OCI-LY1 (cell line): ENCODE measurements at regions not wholly inside any gene's neighbourhood (a gene's known extent, or its start where the extent isn't known, plus 50 kb on each side); places are given as distances from the start of the nearest gene placed in this dataset.

ENCODE experiments used
- H2AFZ ChIP-seq: fragments of 200-600 bp; sonication (generic), shearing (Covaris generic); 2 replicates; pipeline ENCODE4 v1.6.0; 2014; ENCODE audit warnings: antibody characterized with exemption, mild to moderate bottlenecking, low read length
- H3F3A ChIP-seq: fragments of 200-600 bp; sonication (generic), shearing (Covaris generic); 2 replicates; pipeline ENCODE4 v1.6.0; 2014; ENCODE audit warnings: mild to moderate bottlenecking, antibody characterized with exemption, low read length, moderate library complexity; ENCODE audit not compliant: insufficient read depth
- H3K27ac ChIP-seq: fragments of 200-600 bp; sonication (generic); 2 replicates; pipeline ENCODE4 v1.5.1; 2014; ENCODE audit warnings: low read length, mixed run types, mild to moderate bottlenecking, low read depth; ENCODE audit not compliant: poor library complexity, severe bottlenecking
- H3K27me3 ChIP-seq: fragments of 200-600 bp; sonication (generic); 2 replicates; pipeline ENCODE4 v1.6.0; 2014; ENCODE audit warnings: antibody characterized with exemption, mild to moderate bottlenecking, low read length, moderate library complexity; ENCODE audit not compliant: insufficient read depth
- H3K36me3 ChIP-seq: fragments of 200-600 bp; sonication (generic); 2 replicates; pipeline ENCODE4 v1.6.1; 2014; ENCODE audit warnings: mild to moderate bottlenecking, antibody characterized with exemption, low read length, moderate library complexity, mixed read lengths; ENCODE audit not compliant: insufficient read depth
- H3K4me1 ChIP-seq: fragments of 200-600 bp; sonication (generic); 2 replicates; pipeline ENCODE4 v1.5.1; 2014; ENCODE audit warnings: mild to moderate bottlenecking, low read length, moderate library complexity; ENCODE audit not compliant: insufficient read depth, severe bottlenecking
- H3K4me2 ChIP-seq: fragments of 200-600 bp; sonication (generic), shearing (Covaris generic); 2 replicates; pipeline ENCODE4 v1.6.1; 2014; ENCODE audit warnings: low read length
- H3K4me3 ChIP-seq: fragments of 200-600 bp; sonication (generic); 2 replicates; pipeline ENCODE4 v1.5.1; 2014; ENCODE audit warnings: low read length, low read depth, mild to moderate bottlenecking, mixed read lengths; ENCODE audit not compliant: poor library complexity, severe bottlenecking
- H3K79me2 ChIP-seq: fragments of 200-600 bp; shearing (Covaris generic); 2 replicates; pipeline ENCODE4 v1.6.1; 2016; ENCODE audit warnings: mixed run types, low read length, mixed read lengths; ENCODE audit not compliant: insufficient read depth
- H3K9ac ChIP-seq: fragments of 200-600 bp; sonication (generic), shearing (Covaris generic); 2 replicates; pipeline ENCODE4 v1.6.1; 2014; ENCODE audit warnings: mild to moderate bottlenecking, low read length, mixed read lengths
- H3K9me2 ChIP-seq: fragments of 200-600 bp; sonication (generic), shearing (Covaris generic); 2 replicates; pipeline ENCODE4 v1.6.1; 2014; ENCODE audit warnings: low read depth, mild to moderate bottlenecking, low read length, mixed read lengths
- H3K9me3 ChIP-seq: fragments of 200-600 bp; shearing (Covaris generic); 2 replicates; pipeline ENCODE4 v1.6.1; 2014; ENCODE audit warnings: low read length, mixed read lengths
- H4K20me1 ChIP-seq: fragments of 200-600 bp; sonication (generic), shearing (Covaris generic); 2 replicates; pipeline ENCODE4 v1.6.0; 2016; ENCODE audit warnings: mild to moderate bottlenecking, low read length; ENCODE audit not compliant: insufficient read depth
- EZH2 ChIP-seq: fragments of 200-600 bp; sonication (generic), shearing (Covaris generic); IDR thresholded peaks from 2 replicates; pipeline ENCODE4 v1.8.0; 2017; ENCODE audit warnings: borderline replicate concordance, mixed run types, mild to moderate bottlenecking, antibody characterized with exemption, low read length, moderate library complexity, mixed read lengths
- TF ChIP-seq, protein P1 (sequence below): fragments of 200-600 bp; sonication (generic), shearing (Covaris generic); IDR thresholded peaks from 2 replicates; pipeline ENCODE4 v1.5.1; 2017; ENCODE audit warnings: mild to moderate bottlenecking, antibody characterized with exemption, low read length, moderate library complexity, mixed read lengths

DNA sequence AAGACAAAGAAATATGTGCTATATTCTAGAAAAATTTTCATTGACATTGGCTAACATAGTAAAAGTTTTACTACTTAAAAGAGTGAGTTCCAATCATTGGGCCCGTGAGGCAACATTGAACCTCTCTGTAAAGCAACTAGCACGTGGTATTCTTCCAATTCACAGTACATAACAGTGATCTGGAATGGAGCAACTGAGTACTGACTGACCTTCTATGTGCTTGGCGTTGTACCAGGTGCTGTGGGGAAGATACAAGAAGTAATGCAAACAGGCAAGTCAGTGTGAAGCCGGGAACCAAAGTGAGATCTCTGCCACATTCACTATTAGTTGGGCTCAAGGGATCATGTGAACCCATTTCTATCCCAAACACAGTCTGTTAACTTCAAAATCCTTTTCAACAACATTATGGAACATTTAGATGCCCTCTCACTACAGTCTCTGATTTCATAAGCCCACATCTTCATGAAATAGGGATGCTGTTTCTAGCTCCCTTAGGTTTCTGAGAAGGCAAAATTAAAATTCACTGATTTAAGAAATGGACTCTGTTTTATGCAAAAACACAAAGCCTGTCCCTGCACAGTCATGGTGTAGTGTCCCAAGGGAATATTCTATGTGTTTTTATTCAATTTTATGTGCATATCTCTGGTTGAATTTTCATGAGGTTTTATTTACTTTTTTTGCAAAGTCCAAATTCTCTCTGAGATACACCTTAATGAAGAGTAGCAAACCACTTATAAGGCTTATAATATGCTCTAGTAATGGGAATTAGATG is 61.8 kb upstream of the NCAM1 start:
- no peak overlapping the region for H3K4me3 ChIP-seq
- H3K9me2 ChIP-seq: no peaks in the 10 kb centered on the region
- no peaks in the 10 kb centered on the region for H4K20me1 ChIP-seq
- no peaks in the 10 kb centered on the region for H3K27me3 ChIP-seq
- H3K4me2 ChIP-seq: no peak overlapping the region
- H2AFZ ChIP-seq: no peak overlapping the region
- H3K27ac ChIP-seq: no peak overlapping the region
- no peaks in the 10 kb centered on the region for H3K4me1 ChIP-seq
- no peaks in the 10 kb centered on the region for H3K79me2 ChIP-seq
- no peaks in the 10 kb centered on the region for H3F3A ChIP-seq
- no peaks in the 10 kb centered on the region for H3K9me3 ChIP-seq
- no peak overlapping the region for H3K9ac ChIP-seq
- H3K36me3 ChIP-seq: no peaks in the 10 kb centered on the region
- TF ChIP-seq, protein P1, sequence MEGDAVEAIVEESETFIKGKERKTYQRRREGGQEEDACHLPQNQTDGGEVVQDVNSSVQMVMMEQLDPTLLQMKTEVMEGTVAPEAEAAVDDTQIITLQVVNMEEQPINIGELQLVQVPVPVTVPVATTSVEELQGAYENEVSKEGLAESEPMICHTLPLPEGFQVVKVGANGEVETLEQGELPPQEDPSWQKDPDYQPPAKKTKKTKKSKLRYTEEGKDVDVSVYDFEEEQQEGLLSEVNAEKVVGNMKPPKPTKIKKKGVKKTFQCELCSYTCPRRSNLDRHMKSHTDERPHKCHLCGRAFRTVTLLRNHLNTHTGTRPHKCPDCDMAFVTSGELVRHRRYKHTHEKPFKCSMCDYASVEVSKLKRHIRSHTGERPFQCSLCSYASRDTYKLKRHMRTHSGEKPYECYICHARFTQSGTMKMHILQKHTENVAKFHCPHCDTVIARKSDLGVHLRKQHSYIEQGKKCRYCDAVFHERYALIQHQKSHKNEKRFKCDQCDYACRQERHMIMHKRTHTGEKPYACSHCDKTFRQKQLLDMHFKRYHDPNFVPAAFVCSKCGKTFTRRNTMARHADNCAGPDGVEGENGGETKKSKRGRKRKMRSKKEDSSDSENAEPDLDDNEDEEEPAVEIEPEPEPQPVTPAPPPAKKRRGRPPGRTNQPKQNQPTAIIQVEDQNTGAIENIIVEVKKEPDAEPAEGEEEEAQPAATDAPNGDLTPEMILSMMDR: no peak
- no peak for TF ChIP-seq EZH2

DNA sequence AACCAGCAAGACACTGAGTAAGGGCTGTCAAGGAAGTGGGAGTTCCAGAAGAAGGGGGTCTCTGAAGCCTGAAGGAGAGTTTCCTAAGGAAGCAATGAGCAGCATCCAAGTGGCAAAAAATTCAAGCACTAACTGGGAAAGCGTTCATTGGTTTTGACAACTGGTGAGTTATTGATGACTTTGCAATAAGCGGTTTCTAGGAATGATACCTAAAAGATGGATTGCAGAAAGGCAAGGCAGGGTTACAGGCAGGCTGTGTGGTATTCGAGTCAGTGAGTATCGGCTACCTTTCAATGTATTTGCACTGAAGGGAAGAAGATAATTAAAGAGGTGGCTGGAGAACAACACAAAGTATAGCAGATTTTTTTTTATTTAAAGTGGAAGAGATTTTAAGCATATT is 59.3 kb upstream of the NCAM1 start:
- Histone ChIP-seq H3K4me3 (no peak overlapping the region), H3K4me2 (no peak overlapping the region), H3K79me2 (no peaks in the 10 kb centered on the region), H3K9ac (no peak overlapping the region), H3F3A (no peaks in the 10 kb centered on the region), H3K27ac (no peak overlapping the region), H3K27me3 (no peaks in the 10 kb centered on the region), H3K36me3 (no peaks in the 10 kb centered on the region), H2AFZ (no peak overlapping the region), H3K9me2 (no peaks in the 10 kb centered on the region), H3K9me3 (no peaks in the 10 kb centered on the region), H3K4me1 (no peaks in the 10 kb centered on the region), H4K20me1 (no peaks in the 10 kb centered on the region)
- TF ChIP-seq EZH2: no peak
- TF ChIP-seq, protein P1: no peak

DNA sequence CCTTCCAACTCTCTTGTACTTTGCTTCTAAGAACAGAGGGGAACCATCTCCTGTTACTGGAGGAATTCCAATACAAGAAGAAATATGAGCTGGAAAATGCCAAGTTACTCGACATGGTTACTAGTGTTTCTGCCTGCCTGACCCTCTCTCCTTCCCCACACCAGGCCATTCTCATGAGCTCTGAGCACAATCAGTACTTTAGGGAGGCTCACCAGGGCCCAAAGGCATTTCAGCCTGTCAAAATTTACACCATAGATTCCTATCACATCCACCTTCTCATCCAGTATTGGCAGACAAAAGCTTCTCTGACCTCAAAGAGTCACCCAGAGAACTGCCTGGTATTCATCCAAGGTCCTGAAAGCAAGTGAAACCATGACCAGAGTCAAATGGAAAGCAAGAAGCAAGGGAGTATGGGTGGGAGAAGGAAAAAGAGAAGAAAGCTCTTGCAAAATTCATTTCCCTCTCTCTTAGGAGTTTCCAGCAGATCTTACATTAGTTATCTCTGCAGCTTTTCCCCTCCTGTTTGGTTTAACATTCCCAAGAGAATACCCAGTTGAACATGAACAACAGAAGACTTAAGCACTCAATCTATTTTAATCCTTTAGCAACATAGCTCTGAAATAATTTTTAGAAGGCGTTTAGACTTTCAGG is 58.7 kb upstream of the NCAM1 start:
- Histone ChIP-seq H3K4me1 (no peaks in the 10 kb centered on the region), H3F3A (no peaks in the 10 kb centered on the region), H3K4me2 (no peak overlapping the region), H3K36me3 (no peaks in the 10 kb centered on the region), H3K9me3 (no peaks in the 10 kb centered on the region), H3K27ac (no peak overlapping the region), H3K79me2 (no peaks in the 10 kb centered on the region), H3K4me3 (no peak overlapping the region), H4K20me1 (no peaks in the 10 kb centered on the region), H3K9ac (no peak overlapping the region), H2AFZ (no peak overlapping the region), H3K27me3 (no peaks in the 10 kb centered on the region), H3K9me2 (no peaks in the 10 kb centered on the region)
- TF ChIP-seq, protein P1: no peak
- TF ChIP-seq EZH2: no peak
